HG03175 (cell line): ENCODE measurements at regions not wholly inside any gene's neighbourhood (a gene's known extent, or its start where the extent isn't known, plus 50 kb on each side); places are given as distances from the start of the nearest gene placed in this dataset.

Experiments used
- ATAC-seq: cut with Tn5 transposase; IDR thresholded peaks from one replicate; pipeline ENCODE4 v1.9.1; 2021; ENCODE audit warnings: mild to moderate bottlenecking, moderate library complexity; ENCODE audit not compliant: unreplicated experiment

GRCh38 chr14:65278589-65278988 is 133.9 kb upstream of the FUT8 start:
- no peak for ATAC-seq

GRCh38 chr14:65279510-65279909 is 133.0 kb upstream of the FUT8 start:
- ATAC-seq, result no peak

- no peak for ATAC-seq
These were observed 132.6 kb upstream of the FUT8 start for GRCh38 chr14:65279958-65280357.

- no peak for ATAC-seq
These were observed 131.9 kb upstream of the FUT8 start for GRCh38 chr14:65280653-65281052.

GRCh38 chr14:65281991-65282895 is 130.3 kb upstream of the FUT8 start:
- no peak for ATAC-seq

GRCh38 chr14:65282896-65283253 is 129.7 kb upstream of the FUT8 start:
- no peak for ATAC-seq

- ATAC-seq, result no peak
These were observed 126.1 kb upstream of the FUT8 start for GRCh38 chr14:65286443-65286842.

GRCh38 chr14:65287264-65288131 is 125.0 kb upstream of the FUT8 start:
- ATAC-seq, result no peak

- ATAC-seq, result no peak
These were observed 121.7 kb upstream of the FUT8 start for GRCh38 chr14:65290830-65291229.

GRCh38 chr14:65291531-65291930 is 121.0 kb upstream of the FUT8 start:
- ATAC-seq, result no peak

- no peak for ATAC-seq
These were observed 117.7 kb upstream of the FUT8 start for GRCh38 chr14:65294816-65295215.

- ATAC-seq, result no peak
These were observed 116.1 kb upstream of the FUT8 start for GRCh38 chr14:65296402-65296801.

- no peak for ATAC-seq
These were observed 115.7 kb upstream of the FUT8 start for GRCh38 chr14:65296876-65297275.

GRCh38 chr14:65297744-65298143 is 114.8 kb upstream of the FUT8 start:
- ATAC-seq, result no peak

- no peak for ATAC-seq
These were observed 112.7 kb upstream of the FUT8 start for GRCh38 chr14:65299826-65300225.

- peak; percentile 42 for ATAC-seq
These were observed 110.5 kb upstream of the FUT8 start for GRCh38 chr14:65301862-65302539.

GRCh38 chr14:65302571-65303189 is 109.8 kb upstream of the FUT8 start:
- ATAC-seq, result peak; percentile 72

- ATAC-seq, result no peak
These were observed 109.2 kb upstream of the FUT8 start for GRCh38 chr14:65303190-65303898.

GRCh38 chr14:65303899-65304222 is 108.7 kb upstream of the FUT8 start:
- ATAC-seq, result no peak

GRCh38 chr14:65304239-65304638 is 108.3 kb upstream of the FUT8 start:
- no peak for ATAC-seq
